Activated naive CD8-positive, alpha-beta T cell treated with anti-CD3 and anti-CD28 coated beads, Interleukin-2, amount 10 ng/mL, durations not matched to agents 7 days and 5 days (primary cell): ENCODE measurements at regions not wholly inside any gene's neighbourhood (a gene's known extent, or its start where the extent isn't known, plus 50 kb on each side); places are given as distances from the start of the nearest gene placed in this dataset.

ENCODE experiments used
- ATAC-seq: fragments of 150-1000 bp; cut with Tn5 transposase; one replicate; pipeline ENCODE4 v1.10.0; 2021; ENCODE audit warnings: low read depth, moderate library complexity
- POLR2A ChIA-PET: fragments of 350-600 bp; sonication (Branson Sonifier 250); formaldehyde crosslinking; loops from one replicate; lab custom pipeline; 2021; ENCODE audit warnings: antibody characterized with exemption; lab: Charles Lee
- DNase-seq: peaks from one replicate; pipeline ENCODE4 v3.0.0; 2021
- H3K27ac Mint-ChIP-seq: one replicate; pipeline ENCODE4 v1.8.0; 2022; ENCODE audit warnings: mild to moderate bottlenecking, mixed read lengths
- H3K27me3 Mint-ChIP-seq: one replicate; pipeline ENCODE4 v1.8.0; 2022; ENCODE audit warnings: mild to moderate bottlenecking, moderate library complexity, mixed read lengths
- H3K36me3 Mint-ChIP-seq: one replicate; pipeline ENCODE4 v1.8.0; 2021; ENCODE audit warnings: mild to moderate bottlenecking, mixed read lengths
- H3K4me1 Mint-ChIP-seq: one replicate; pipeline ENCODE4 v1.8.0; 2021; ENCODE audit warnings: mixed read lengths
- H3K4me3 Mint-ChIP-seq: one replicate; pipeline ENCODE4 v1.8.0; 2022; ENCODE audit warnings: mild to moderate bottlenecking, moderate library complexity, mixed read lengths
- H3K9me3 Mint-ChIP-seq: one replicate; pipeline ENCODE4 v1.8.0; 2021; ENCODE audit warnings: mixed read lengths

GRCh38 chr4:141814499-141814898 lies 178.1 kb downstream of the IL15 start:
- ATAC-seq, result no peak
- no peak overlapping the region for H3K27ac Mint-ChIP-seq
- no peak overlapping the region for H3K4me3 Mint-ChIP-seq
- H3K9me3 Mint-ChIP-seq, result no peaks in the 10 kb centered on the region
- no peaks in the 10 kb centered on the region for H3K4me1 Mint-ChIP-seq
- no peaks in the 10 kb centered on the region for H3K36me3 Mint-ChIP-seq
- POLR2A ChIA-PET, result no interaction called here
- H3K27me3 Mint-ChIP-seq, result peaks cover 4% of the 10 kb centered on the region
- DNase-seq, result no peak

- POLR2A ChIA-PET, result no interaction called here
- DNase-seq (no peak), ATAC-seq (no peak)
- Mint-ChIP-seq H3K4me1 (no peaks in the 10 kb centered on the region), H3K4me3 (no peak overlapping the region), H3K27me3 (peaks cover 4% of the 10 kb centered on the region), H3K9me3 (no peaks in the 10 kb centered on the region), H3K36me3 (no peaks in the 10 kb centered on the region), H3K27ac (no peak overlapping the region)
Observed at GRCh38 chr4:141815646-141816045, 179.3 kb downstream of the IL15 start.

GRCh38 chr4:141826260-141826659 lies 189.9 kb downstream of the IL15 start:
- H3K27ac Mint-ChIP-seq, result no peak overlapping the region
- H3K4me3 Mint-ChIP-seq, result no peak overlapping the region
- no peaks in the 10 kb centered on the region for H3K36me3 Mint-ChIP-seq
- ATAC-seq (no peak), DNase-seq (no peak)
- POLR2A ChIA-PET, result no interaction called here
- peaks cover 2% of the 10 kb centered on the region for H3K27me3 Mint-ChIP-seq
- H3K9me3 Mint-ChIP-seq, result no peaks in the 10 kb centered on the region
- no peaks in the 10 kb centered on the region for H3K4me1 Mint-ChIP-seq

GRCh38 chr4:141833209-141833608 lies 196.8 kb downstream of the IL15 start:
- ATAC-seq (no peak), DNase-seq (no peak)
- Mint-ChIP-seq H3K27me3 (no peaks in the 10 kb centered on the region), H3K27ac (no peak overlapping the region), H3K4me3 (no peak overlapping the region), H3K36me3 (no peaks in the 10 kb centered on the region), H3K4me1 (no peaks in the 10 kb centered on the region), H3K9me3 (no peaks in the 10 kb centered on the region)
- POLR2A ChIA-PET, result no interaction called here

GRCh38 chr4:141840299-141840986 lies 204.1 kb downstream of the IL15 start:
- POLR2A ChIA-PET, result no interaction called here
- H3K36me3 Mint-ChIP-seq, result no peaks in the 10 kb centered on the region
- H3K4me3 Mint-ChIP-seq, result no peak overlapping the region
- H3K27me3 Mint-ChIP-seq, result no peaks in the 10 kb centered on the region
- DNase-seq (no peak), ATAC-seq (no peak)
- H3K4me1 Mint-ChIP-seq, result no peaks in the 10 kb centered on the region
- H3K27ac Mint-ChIP-seq, result no peak overlapping the region
- no peaks in the 10 kb centered on the region for H3K9me3 Mint-ChIP-seq

- Mint-ChIP-seq H3K27me3 (no peaks in the 10 kb centered on the region), H3K36me3 (no peaks in the 10 kb centered on the region), H3K9me3 (no peaks in the 10 kb centered on the region), H3K4me3 (no peak overlapping the region), H3K4me1 (no peaks in the 10 kb centered on the region), H3K27ac (no peak overlapping the region)
- DNase-seq (no peak), ATAC-seq (no peak)
- POLR2A ChIA-PET, result no interaction called here
Observed at GRCh38 chr4:141843136-141843535, 206.8 kb downstream of the IL15 start.

- peaks cover 3% of the 10 kb centered on the region for H3K27me3 Mint-ChIP-seq
- H3K4me3 Mint-ChIP-seq, result no peak overlapping the region
- ATAC-seq, result no peak
- no peaks in the 10 kb centered on the region for H3K36me3 Mint-ChIP-seq
- H3K27ac Mint-ChIP-seq, result no peak overlapping the region
- no peak for DNase-seq
- POLR2A ChIA-PET, result no interaction called here
- H3K9me3 Mint-ChIP-seq, result no peaks in the 10 kb centered on the region
- H3K4me1 Mint-ChIP-seq, result no peaks in the 10 kb centered on the region
Observed at GRCh38 chr4:141845901-141846300, 209.5 kb downstream of the IL15 start.

GRCh38 chr4:141849367-141849766 lies 213.0 kb downstream of the IL15 start:
- Mint-ChIP-seq H3K4me1 (no peaks in the 10 kb centered on the region), H3K4me3 (no peak overlapping the region), H3K36me3 (no peaks in the 10 kb centered on the region), H3K27me3 (peaks cover 3% of the 10 kb centered on the region), H3K9me3 (no peaks in the 10 kb centered on the region), H3K27ac (no peak overlapping the region)
- POLR2A ChIA-PET, result no interaction called here
- no peak for DNase-seq
- no peak for ATAC-seq

GRCh38 chr4:141849778-141850177 lies 213.4 kb downstream of the IL15 start:
- Mint-ChIP-seq H3K27ac (no peak overlapping the region), H3K4me3 (no peak overlapping the region), H3K27me3 (peaks cover 3% of the 10 kb centered on the region), H3K4me1 (no peaks in the 10 kb centered on the region), H3K9me3 (no peaks in the 10 kb centered on the region), H3K36me3 (no peaks in the 10 kb centered on the region)
- DNase-seq, result no peak
- POLR2A ChIA-PET, result no interaction called here
- ATAC-seq, result no peak

GRCh38 chr4:141851246-141851891 lies 215.0 kb downstream of the IL15 start:
- DNase-seq (no peak), ATAC-seq (no peak)
- H3K27ac Mint-ChIP-seq, result no peak overlapping the region
- peaks cover 2% of the 10 kb centered on the region for H3K9me3 Mint-ChIP-seq
- POLR2A ChIA-PET, result no interaction called here
- H3K4me3 Mint-ChIP-seq, result no peak overlapping the region
- peaks cover 3% of the 10 kb centered on the region for H3K27me3 Mint-ChIP-seq
- H3K4me1 Mint-ChIP-seq, result no peaks in the 10 kb centered on the region
- no peaks in the 10 kb centered on the region for H3K36me3 Mint-ChIP-seq

- H3K4me1 Mint-ChIP-seq, result no peaks in the 10 kb centered on the region
Observed at GRCh38 chr4:141853091-141853764, 216.8 kb downstream of the IL15 start.

GRCh38 chr4:141858437-141858836 lies 222.1 kb downstream of the IL15 start:
- no peaks in the 10 kb centered on the region for H3K27me3 Mint-ChIP-seq
- peaks cover 2% of the 10 kb centered on the region for H3K9me3 Mint-ChIP-seq
- no peaks in the 10 kb centered on the region for H3K36me3 Mint-ChIP-seq
- H3K27ac Mint-ChIP-seq, result no peak overlapping the region
- no peak overlapping the region for H3K4me3 Mint-ChIP-seq
- POLR2A ChIA-PET, result no interaction called here
- no peaks in the 10 kb centered on the region for H3K4me1 Mint-ChIP-seq
- ATAC-seq (no peak), DNase-seq (no peak)

More at GRCh38 chr4:141853091-141853764, 216.8 kb downstream of the IL15 start:
- peaks cover 2% of the 10 kb centered on the region for H3K9me3 Mint-ChIP-seq
- peaks cover 3% of the 10 kb centered on the region for H3K27me3 Mint-ChIP-seq
- DNase-seq (no peak), ATAC-seq (no peak)
- H3K27ac Mint-ChIP-seq, result no peak overlapping the region
- POLR2A ChIA-PET, result no interaction called here
- H3K4me3 Mint-ChIP-seq, result no peak overlapping the region
- H3K36me3 Mint-ChIP-seq, result no peaks in the 10 kb centered on the region

- POLR2A ChIA-PET, result no interaction called here
- Mint-ChIP-seq H3K27ac (no peak overlapping the region), H3K4me3 (no peak overlapping the region), H3K9me3 (no peaks in the 10 kb centered on the region), H3K36me3 (no peaks in the 10 kb centered on the region), H3K27me3 (no peaks in the 10 kb centered on the region), H3K4me1 (no peaks in the 10 kb centered on the region)
- ATAC-seq (no peak), DNase-seq (no peak)
Observed at GRCh38 chr4:141860974-141861373, 224.6 kb downstream of the IL15 start.

GRCh38 chr4:141870152-141870551 lies 233.8 kb downstream of the IL15 start:
- Mint-ChIP-seq H3K4me3 (no peak overlapping the region), H3K9me3 (no peaks in the 10 kb centered on the region), H3K27ac (no peak overlapping the region), H3K4me1 (no peaks in the 10 kb centered on the region), H3K27me3 (peaks cover 2% of the 10 kb centered on the region), H3K36me3 (no peaks in the 10 kb centered on the region)
- ATAC-seq, result no peak
- POLR2A ChIA-PET, result no interaction called here
- no peak for DNase-seq
